Middle frontal gyrus (tissue), 1 donor: ENCODE measurements at regions not wholly inside any gene's neighbourhood (a gene's known extent, or its start where the extent isn't known, plus 50 kb on each side); places are given as distances from the start of the nearest gene placed in this dataset.

ENCODE experiments used
- DNase-seq: peaks from one replicate; pipeline ENCODE4 v3.0.0-alpha.2; 2015; ENCODE audit warnings: low spot score; ENCODE audit errors: extremely low spot score

GRCh38 chr12:75738486-75738885, 227.1 kb upstream of the KRR1 start:
- no peak for DNase-seq

- no peak for DNase-seq
These were observed 224.4 kb upstream of the KRR1 start for GRCh38 chr12:75735853-75736252.

GRCh38 chr12:75728826-75729225, 217.4 kb upstream of the KRR1 start:
- DNase-seq = no peak

- no peak for DNase-seq
These were observed 216.2 kb upstream of the KRR1 start for GRCh38 chr12:75727577-75727976.

- no peak for DNase-seq
These were observed 214.2 kb upstream of the KRR1 start for GRCh38 chr12:75725521-75726111.

GRCh38 chr12:75724928-75725312, 213.5 kb upstream of the KRR1 start:
- no peak for DNase-seq

GRCh38 chr12:75724307-75724927, 213.0 kb upstream of the KRR1 start:
- DNase-seq = no peak

- peak; percentile 79 for DNase-seq
These were observed 211.3 kb upstream of the KRR1 start for GRCh38 chr12:75722714-75723200.

- no peak for DNase-seq
These were observed 210.4 kb upstream of the KRR1 start for GRCh38 chr12:75721796-75722195.

- DNase-seq = peak; percentile 20
These were observed 209.6 kb upstream of the KRR1 start for GRCh38 chr12:75720812-75721641.

- no peak for DNase-seq
These were observed 206.5 kb upstream of the KRR1 start for GRCh38 chr12:75717902-75718301.

- no peak for DNase-seq
These were observed 205.0 kb upstream of the KRR1 start for GRCh38 chr12:75716291-75717025.

GRCh38 chr12:75715682-75716081, 204.3 kb upstream of the KRR1 start:
- no peak for DNase-seq

GRCh38 chr12:75715323-75715644, 203.9 kb upstream of the KRR1 start:
- DNase-seq = no peak

- no peak for DNase-seq
These were observed 203.3 kb upstream of the KRR1 start for GRCh38 chr12:75714462-75715322.

GRCh38 chr12:75713434-75713833, 202.0 kb upstream of the KRR1 start:
- DNase-seq = no peak

- no peak for DNase-seq
These were observed 200.8 kb upstream of the KRR1 start for GRCh38 chr12:75712223-75712622.

- DNase-seq = no peak
These were observed 199.9 kb upstream of the KRR1 start for GRCh38 chr12:75711271-75711670.

- DNase-seq = no peak
These were observed 199.1 kb upstream of the KRR1 start for GRCh38 chr12:75710361-75711069.

GRCh38 chr12:75709503-75709902, 198.1 kb upstream of the KRR1 start:
- DNase-seq = no peak
